Endodermal cell (in vitro differentiated cells): ENCODE measurements at regions not wholly inside any gene's neighbourhood (a gene's known extent, or its start where the extent isn't known, plus 50 kb on each side); places are given as distances from the start of the nearest gene placed in this dataset.
A peak's percentile ranks its signal among the peaks of the same experiment; 100 is the strongest.

Experiments used
- DNase-seq: peaks from one replicate; pipeline ENCODE4 v3.0.0-alpha.2; 2017
- H3K27ac ChIP-seq: 2 replicates; pipeline ENCODE4 v1.5.1; 2013; ENCODE audit warnings: mild to moderate bottlenecking, low read depth, low read length, moderate library complexity
- H3K27me3 ChIP-seq: 2 replicates; pipeline ENCODE4 v1.6.1; 2013; ENCODE audit warnings: mild to moderate bottlenecking, low read length, moderate library complexity; ENCODE audit not compliant: insufficient read depth, control insufficient read depth, poor library complexity, severe bottlenecking
- H3K36me3 ChIP-seq: 2 replicates; pipeline ENCODE4 v1.7.0; 2013; ENCODE audit warnings: mild to moderate bottlenecking, low read length, moderate library complexity; ENCODE audit not compliant: control insufficient read depth, insufficient read depth
- H3K4me1 ChIP-seq: one replicate; pipeline ENCODE4 v1.7.0; 2013; ENCODE audit warnings: low read length; ENCODE audit not compliant: control insufficient read depth, insufficient read depth
- H3K4me3 ChIP-seq: 2 replicates; pipeline ENCODE4 v1.5.1; 2013; ENCODE audit warnings: mild to moderate bottlenecking, low read length, moderate library complexity
- H3K9ac ChIP-seq: 2 replicates; pipeline ENCODE4 v1.6.1; 2013; ENCODE audit warnings: mild to moderate bottlenecking, low read length, moderate library complexity; ENCODE audit not compliant: poor library complexity, severe bottlenecking; ENCODE audit errors: extremely low read depth
- H3K9me3 ChIP-seq: 2 replicates; pipeline ENCODE4 v1.6.1; 2013; ENCODE audit warnings: mild to moderate bottlenecking, low read length, moderate library complexity; ENCODE audit not compliant: control insufficient read depth
- H3K27ac Mint-ChIP-seq: 2 replicates; pipeline ENCODE4 v1.8.0; 2020; ENCODE audit warnings: mixed read lengths
- H3K27me3 Mint-ChIP-seq: 2 replicates; pipeline ENCODE4 v1.8.0; 2021; ENCODE audit warnings: mild to moderate bottlenecking, mixed read lengths; ENCODE audit not compliant: insufficient read depth
- H3K36me3 Mint-ChIP-seq: 2 replicates; pipeline ENCODE4 v1.8.0; 2020; ENCODE audit warnings: low read depth, mixed read lengths
- H3K4me1 Mint-ChIP-seq: 2 replicates; pipeline ENCODE4 v1.8.0; 2020; ENCODE audit warnings: mixed read lengths
- H3K4me3 Mint-ChIP-seq: 2 replicates; pipeline ENCODE4 v1.8.0; 2020; ENCODE audit warnings: mild to moderate bottlenecking, moderate library complexity, mixed read lengths
- H3K9me3 Mint-ChIP-seq: 2 replicates; pipeline ENCODE4 v1.8.0; 2020; ENCODE audit warnings: mild to moderate bottlenecking, mixed read lengths
- WGBS, 2 experiments: methylation state at CpG; one replicate each; pipeline versions ENCODE4 v1.1.5 to v1.1.7; 2013; ENCODE audit warnings: missing lambda C conversion rate in 2 of 2, mixed read lengths in 1 of 2; ENCODE audit not compliant: insufficient coverage in 1 of 2, insufficient read length in 1 of 2; 5-methylcytosine and 5-hydroxymethylcytosine counted together
- TF ChIP-seq, protein P1 (sequence below): fragments of 200-600 bp; sonication (generic); conservative IDR thresholded peaks from 2 replicates; pipeline ENCODE4 v1.5.0; 2021; ENCODE audit warnings: antibody characterized with exemption, mild to moderate bottlenecking

DNA sequence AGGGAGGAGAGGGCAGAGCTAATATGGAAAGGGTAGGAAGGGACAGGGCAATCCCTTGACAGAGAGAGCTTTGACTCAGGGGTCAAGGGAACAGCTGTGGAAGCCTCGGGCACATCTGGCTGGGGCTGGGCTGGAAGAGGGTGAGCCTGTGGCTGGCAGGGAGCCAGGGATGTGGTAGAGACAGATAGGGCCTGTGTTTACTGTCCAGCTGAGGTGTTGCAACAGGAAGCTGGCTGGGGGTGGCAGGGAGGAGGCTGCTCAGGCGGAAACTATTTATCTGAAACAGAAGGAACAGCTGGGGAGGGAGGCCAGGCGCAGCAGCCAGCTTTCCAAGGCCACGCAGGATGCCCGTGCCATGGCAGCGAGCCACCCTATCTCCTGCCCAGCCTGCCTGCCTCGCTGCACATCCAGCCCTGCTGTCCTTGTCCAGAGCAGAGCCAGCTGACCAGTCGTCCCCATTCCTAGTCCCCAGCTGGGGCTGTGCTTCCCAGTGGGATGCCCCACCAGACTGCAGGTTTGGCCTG lies 264.7 kb downstream of the CYP26B1 start:
- Histone ChIP-seq H3K27me3 (no peaks in the 10 kb centered on the region), H3K4me1 (no peaks in the 10 kb centered on the region), H3K9ac (no peak overlapping the region), H3K9me3 (no peaks in the 10 kb centered on the region), H3K4me3 (no peak overlapping the region), H3K36me3 (no peaks in the 10 kb centered on the region), H3K27ac (no peak overlapping the region)
- no peak overlapping the region for H3K4me3 Mint-ChIP-seq
- H3K4me1 Mint-ChIP-seq: peaks cover 5% of the 10 kb centered on the region
- peak; percentile 46 for DNase-seq
- H3K27me3 Mint-ChIP-seq: peaks cover 6% of the 10 kb centered on the region
- H3K9me3 Mint-ChIP-seq: no peaks in the 10 kb centered on the region
- TF ChIP-seq, protein P1, sequence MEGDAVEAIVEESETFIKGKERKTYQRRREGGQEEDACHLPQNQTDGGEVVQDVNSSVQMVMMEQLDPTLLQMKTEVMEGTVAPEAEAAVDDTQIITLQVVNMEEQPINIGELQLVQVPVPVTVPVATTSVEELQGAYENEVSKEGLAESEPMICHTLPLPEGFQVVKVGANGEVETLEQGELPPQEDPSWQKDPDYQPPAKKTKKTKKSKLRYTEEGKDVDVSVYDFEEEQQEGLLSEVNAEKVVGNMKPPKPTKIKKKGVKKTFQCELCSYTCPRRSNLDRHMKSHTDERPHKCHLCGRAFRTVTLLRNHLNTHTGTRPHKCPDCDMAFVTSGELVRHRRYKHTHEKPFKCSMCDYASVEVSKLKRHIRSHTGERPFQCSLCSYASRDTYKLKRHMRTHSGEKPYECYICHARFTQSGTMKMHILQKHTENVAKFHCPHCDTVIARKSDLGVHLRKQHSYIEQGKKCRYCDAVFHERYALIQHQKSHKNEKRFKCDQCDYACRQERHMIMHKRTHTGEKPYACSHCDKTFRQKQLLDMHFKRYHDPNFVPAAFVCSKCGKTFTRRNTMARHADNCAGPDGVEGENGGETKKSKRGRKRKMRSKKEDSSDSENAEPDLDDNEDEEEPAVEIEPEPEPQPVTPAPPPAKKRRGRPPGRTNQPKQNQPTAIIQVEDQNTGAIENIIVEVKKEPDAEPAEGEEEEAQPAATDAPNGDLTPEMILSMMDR: no peak
- H3K36me3 Mint-ChIP-seq: no peaks in the 10 kb centered on the region
- WGBS, 2 experiments: 88 to 93% methylated on average over 6 to 8 of the region's 8 CpGs
- H3K27ac Mint-ChIP-seq: no peak overlapping the region

DNA sequence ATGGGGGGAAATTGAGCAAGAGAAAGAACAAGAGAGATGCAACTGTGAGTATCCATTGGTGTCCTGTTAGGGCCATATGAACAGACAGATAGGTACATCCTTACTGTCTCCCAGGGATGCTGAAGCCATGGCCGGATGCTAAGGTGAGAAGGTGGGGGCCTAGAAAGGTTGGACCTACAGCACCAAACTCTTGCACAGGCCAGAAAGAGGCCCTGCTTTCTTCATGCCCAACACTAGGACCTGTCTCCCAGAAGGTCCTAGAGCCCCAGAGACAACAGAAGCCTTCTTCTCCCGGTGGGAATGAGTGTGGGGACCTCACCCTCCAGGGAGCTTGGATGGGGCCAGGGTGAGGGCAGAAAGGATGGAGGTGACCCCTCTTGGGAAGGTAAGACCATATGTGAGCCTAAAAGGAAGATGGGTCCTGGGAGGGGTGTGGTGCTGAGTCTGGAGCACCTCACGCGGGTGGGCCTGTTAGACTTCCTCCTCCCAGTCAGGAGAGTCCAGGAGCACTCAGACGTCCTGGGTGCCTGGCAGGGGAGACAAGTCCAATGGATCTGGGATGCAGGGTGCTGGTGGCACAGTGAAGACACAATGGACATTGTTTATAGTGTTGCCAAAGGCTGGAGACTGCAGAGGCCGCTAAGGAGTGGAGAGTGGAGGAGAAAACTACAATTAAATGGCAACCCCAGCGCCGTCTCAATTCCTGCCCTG lies 265.3 kb downstream of the CYP26B1 start:
- H3K27me3 ChIP-seq: no peaks in the 10 kb centered on the region
- H3K9me3 ChIP-seq: no peaks in the 10 kb centered on the region
- H3K4me3 ChIP-seq: no peak overlapping the region
- WGBS, 2 experiments: 90 to 100% methylated on average over 5 to 8 of the region's 8 CpGs
- no peak overlapping the region for H3K27ac Mint-ChIP-seq
- TF ChIP-seq, protein P1: no peak
- peaks cover 6% of the 10 kb centered on the region for H3K27me3 Mint-ChIP-seq
- DNase-seq: peak; percentile 25
- peaks cover 5% of the 10 kb centered on the region for H3K4me1 Mint-ChIP-seq
- no peaks in the 10 kb centered on the region for H3K9me3 Mint-ChIP-seq
- no peak overlapping the region for H3K4me3 Mint-ChIP-seq
- H3K27ac ChIP-seq: no peak overlapping the region
- H3K36me3 ChIP-seq: no peaks in the 10 kb centered on the region
- no peaks in the 10 kb centered on the region for H3K4me1 ChIP-seq
- no peak overlapping the region for H3K9ac ChIP-seq
- no peaks in the 10 kb centered on the region for H3K36me3 Mint-ChIP-seq

DNA sequence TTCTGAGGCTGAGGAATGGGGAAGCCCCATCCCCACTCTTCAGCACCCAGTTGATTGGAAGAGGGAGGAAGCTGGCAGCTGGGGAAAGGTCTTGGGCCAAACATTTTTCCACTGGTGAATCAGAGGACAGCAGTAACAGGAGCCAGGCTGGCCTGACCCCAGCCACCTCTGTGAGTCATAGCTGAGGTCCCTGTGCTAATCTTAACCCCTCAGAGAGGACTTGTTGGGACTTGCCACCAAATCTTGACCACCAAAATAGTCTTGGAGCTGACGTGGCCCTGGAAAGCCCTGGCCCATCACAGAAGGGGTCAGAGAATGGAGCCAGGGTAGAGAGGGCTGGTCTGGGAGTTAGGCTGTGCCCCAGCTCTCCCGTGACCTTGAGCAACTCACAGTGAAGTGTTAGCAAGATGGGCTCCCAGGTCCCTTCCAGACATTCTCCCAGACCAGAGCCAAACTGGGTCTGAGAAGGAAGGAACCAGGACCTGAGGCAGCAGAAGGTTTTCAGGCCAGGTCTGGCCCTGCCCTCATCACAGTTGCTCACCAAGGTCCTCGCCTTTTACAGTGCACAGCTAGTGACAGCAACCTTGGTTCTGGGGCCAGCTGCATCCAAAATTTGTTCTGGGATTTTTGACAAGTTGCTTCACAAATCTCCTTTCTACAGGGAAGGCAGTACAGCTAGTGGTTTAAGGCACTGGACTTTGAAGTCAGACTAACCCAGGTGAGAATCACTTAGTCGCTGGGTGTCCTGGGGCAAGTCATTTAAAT lies 266.6 kb downstream of the CYP26B1 start:
- Histone ChIP-seq H3K9ac (no peak overlapping the region), H3K4me3 (no peak overlapping the region), H3K36me3 (no peaks in the 10 kb centered on the region), H3K4me1 (no peaks in the 10 kb centered on the region), H3K9me3 (no peaks in the 10 kb centered on the region), H3K27me3 (peaks cover 6% of the 10 kb centered on the region), H3K27ac (no peak overlapping the region)
- H3K36me3 Mint-ChIP-seq: no peaks in the 10 kb centered on the region
- H3K4me3 Mint-ChIP-seq: no peak overlapping the region
- 86 to 98% methylated on average over 4 of the region's 4 CpGs for WGBS, 2 experiments
- DNase-seq: peak; percentile 34
- no peak overlapping the region for H3K27ac Mint-ChIP-seq
- TF ChIP-seq, protein P1: no peak
- H3K27me3 Mint-ChIP-seq: peaks cover 6% of the 10 kb centered on the region
- no peaks in the 10 kb centered on the region for H3K9me3 Mint-ChIP-seq
- peaks cover 5% of the 10 kb centered on the region for H3K4me1 Mint-ChIP-seq
